Karpas-422 (cell line): ENCODE measurements at regions not wholly inside any gene's neighbourhood (a gene's known extent, or its start where the extent isn't known, plus 50 kb on each side); places are given as distances from the start of the nearest gene placed in this dataset.
A peak's percentile ranks its signal among the peaks of the same experiment; 100 is the strongest.

Experiments used
- DNase-seq: peaks from one replicate; pipeline ENCODE4 v3.0.0-alpha.2; 2015
- H2AFZ ChIP-seq: fragments of 200-600 bp; sonication (generic); 2 replicates; pipeline ENCODE4 v1.6.1; 2014; ENCODE audit warnings: antibody characterized with exemption, low read length, mixed read lengths
- H3K27ac ChIP-seq: fragments of 200-600 bp; sonication (generic); 2 replicates; pipeline ENCODE4 v1.5.1; 2014; ENCODE audit warnings: mild to moderate bottlenecking, low read length, moderate library complexity
- H3K27me3 ChIP-seq: fragments of 200-600 bp; sonication (generic); 2 replicates; pipeline ENCODE4 v1.6.1; 2014; ENCODE audit warnings: low read length, mixed read lengths
- H3K36me3 ChIP-seq: fragments of 200-600 bp; sonication (generic); 2 replicates; pipeline ENCODE4 v1.6.1; 2014; ENCODE audit warnings: low read length, mixed read lengths; ENCODE audit not compliant: insufficient read depth
- H3K4me1 ChIP-seq: fragments of 200-600 bp; sonication (generic); 2 replicates; pipeline ENCODE4 v1.6.1; 2014; ENCODE audit warnings: mild to moderate bottlenecking, low read length, mixed read lengths
- H3K4me2 ChIP-seq: fragments of 200-600 bp; sonication (generic); 2 replicates; pipeline ENCODE4 v1.6.1; 2014; ENCODE audit warnings: low read length, low read depth, mild to moderate bottlenecking; ENCODE audit not compliant: poor library complexity, severe bottlenecking
- H3K4me3 ChIP-seq: fragments of 200-600 bp; sonication (generic); 2 replicates; pipeline ENCODE4 v1.5.1; 2014; ENCODE audit warnings: mild to moderate bottlenecking, antibody characterized with exemption, low read length, mixed read lengths
- H3K79me2 ChIP-seq: fragments of 200-600 bp; sonication (generic); 2 replicates; pipeline ENCODE4 v1.6.1; 2014; ENCODE audit warnings: mild to moderate bottlenecking, low read length, mixed read lengths
- H3K9ac ChIP-seq: fragments of 200-600 bp; sonication (generic); 2 replicates; pipeline ENCODE4 v1.6.0; 2014; ENCODE audit warnings: low read length
- H3K9me2 ChIP-seq: fragments of 200-600 bp; sonication (generic), shearing (Covaris generic); replicated peaks from 2 replicates; pipeline ENCODE4 v1.6.0; 2014; ENCODE audit warnings: mild to moderate bottlenecking, low read length, moderate library complexity; ENCODE audit not compliant: insufficient read depth
- H3K9me3 ChIP-seq: fragments of 300-700, 200-600 bp; sonication (generic); 2 replicates; pipeline ENCODE4 v1.6.1; 2014; ENCODE audit warnings: low read length, mixed read lengths
- H4K20me1 ChIP-seq: fragments of 200-600 bp; sonication (generic); 2 replicates; pipeline ENCODE4 v1.6.1; 2014; ENCODE audit warnings: mild to moderate bottlenecking, antibody characterized with exemption, low read length, low read depth; ENCODE audit not compliant: insufficient read depth

- Histone ChIP-seq H3K9me2 (no peaks in the 10 kb centered on the region), H3K27ac (no peak overlapping the region), H3K36me3 (no peaks in the 10 kb centered on the region), H3K4me2 (peak overlapping the region; percentile 50), H3K79me2 (no peaks in the 10 kb centered on the region), H3K27me3 (no peaks in the 10 kb centered on the region), H3K9me3 (no peaks in the 10 kb centered on the region), H3K9ac (peak overlapping the region; percentile 31), H2AFZ (peak overlapping the region; percentile 82), H3K4me3 (peak overlapping the region; percentile 27; the same call in 1 of the 2 replicates), H4K20me1 (no peaks in the 10 kb centered on the region), H3K4me1 (peaks cover 28% of the 10 kb centered on the region)
- peak; percentile 56 for DNase-seq
Measured at GRCh38 chr4:122508083-122508482, 51.6 kb upstream of the IL2 start.
